ENCODE measurements at regions not wholly inside any gene's neighbourhood (a gene's known extent, or its start where the extent isn't known, plus 50 kb on each side); places are given as distances from the start of the nearest gene placed in this dataset.

DNA sequence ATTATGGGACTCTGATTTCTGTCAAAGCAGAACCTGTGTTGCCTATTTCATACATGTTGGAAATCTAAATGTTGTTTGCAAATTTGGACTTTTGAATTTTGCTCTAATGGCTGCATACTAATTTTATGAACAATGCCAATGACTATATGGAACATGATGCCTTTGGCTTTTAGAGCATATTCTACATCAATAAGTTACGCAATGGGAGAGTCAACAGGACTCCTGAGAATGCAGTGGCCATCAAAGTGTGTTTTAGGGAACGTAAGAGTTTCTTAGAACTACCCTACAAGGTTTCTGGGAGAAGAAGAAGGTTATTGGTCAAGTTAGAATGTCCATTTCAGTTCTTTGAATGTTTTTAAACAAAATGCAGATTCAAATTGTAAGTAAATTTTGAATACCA lies 76.1 kb downstream of the SLIT2 start:
- H3K27me3 ChIP-seq (ENCODE audit: control insufficient read depth, insufficient read depth, low read length), result no peaks in the 10 kb centered on the region

DNA sequence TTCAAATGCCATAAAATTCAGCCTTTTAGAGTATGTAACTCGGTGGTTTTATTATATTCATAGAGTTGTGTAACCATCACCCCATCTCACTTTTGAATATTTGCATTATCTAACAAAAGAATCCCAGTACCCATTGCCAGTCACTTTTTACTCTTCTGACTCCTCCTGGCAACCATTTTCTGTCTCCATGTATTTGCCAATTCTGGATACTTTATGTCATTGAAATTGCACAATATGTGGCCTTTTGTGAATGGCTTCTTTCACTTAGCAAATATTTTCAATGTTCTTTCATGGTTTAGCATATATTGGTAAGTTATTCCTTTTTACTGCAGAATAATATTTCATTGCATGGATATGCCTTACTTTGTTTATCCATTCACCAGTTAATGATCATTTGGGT lies 79.9 kb downstream of the SLIT2 start:
- Histone ChIP-seq H3K9ac (ENCODE audit: low read length) (no peak overlapping the region), H3K27me3 (ENCODE audit: control insufficient read depth, insufficient read depth, low read length) (no peaks in the 10 kb centered on the region), H3K4me3 (ENCODE audit: low read length) (no peak overlapping the region), H3K9me3 (ENCODE audit: control insufficient read depth, low read length) (no peaks in the 10 kb centered on the region), H3K36me3 (ENCODE audit: control insufficient read depth, insufficient read depth, low read length) (no peaks in the 10 kb centered on the region), H3K4me1 (ENCODE audit: control insufficient read depth, insufficient read depth, low read length) (no peaks in the 10 kb centered on the region)

More for the DNA sequence above, 76.1 kb downstream of the SLIT2 start:
- no peaks in the 10 kb centered on the region for H3K9me3 ChIP-seq (ENCODE audit: control insufficient read depth, low read length)
- no peaks in the 10 kb centered on the region for H3K4me1 ChIP-seq (ENCODE audit: control insufficient read depth, insufficient read depth, low read length)
- no peak overlapping the region for H3K9ac ChIP-seq (ENCODE audit: low read length)
- H3K36me3 ChIP-seq (ENCODE audit: control insufficient read depth, insufficient read depth, low read length), result no peaks in the 10 kb centered on the region
- no peak overlapping the region for H3K4me3 ChIP-seq (ENCODE audit: low read length)

DNA sequence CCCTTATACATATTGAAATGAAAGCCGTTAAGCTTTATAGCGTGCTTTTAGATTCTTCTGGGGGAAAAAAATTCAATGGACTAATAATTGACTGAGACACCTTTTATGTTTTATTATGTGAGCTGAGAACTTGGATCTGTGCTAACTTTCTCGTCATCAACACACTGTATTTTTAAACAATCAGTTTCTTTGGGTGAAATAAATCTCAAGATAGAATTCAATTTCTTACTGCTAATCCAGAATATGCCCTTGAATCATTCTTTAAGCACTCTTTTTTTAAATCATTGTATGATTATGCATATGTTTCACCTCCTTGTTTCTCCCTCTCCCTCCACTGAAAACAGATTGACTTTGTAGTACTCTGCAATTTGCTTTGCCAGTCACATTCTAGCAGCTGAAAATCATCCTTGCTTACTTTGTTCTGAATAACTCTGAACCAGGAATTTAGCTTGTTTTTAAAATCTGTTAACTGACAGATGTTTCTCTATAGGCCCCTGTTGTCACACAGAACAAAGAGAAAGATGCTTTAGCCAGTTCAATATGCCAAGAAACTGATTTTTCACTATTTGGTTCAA lies 81.5 kb downstream of the SLIT2 start:
- H3K4me3 ChIP-seq (ENCODE audit: low read length), result no peak overlapping the region
- no peaks in the 10 kb centered on the region for H3K36me3 ChIP-seq (ENCODE audit: control insufficient read depth, insufficient read depth, low read length)
- no peaks in the 10 kb centered on the region for H3K27me3 ChIP-seq (ENCODE audit: control insufficient read depth, insufficient read depth, low read length)
- no peaks in the 10 kb centered on the region for H3K4me1 ChIP-seq (ENCODE audit: control insufficient read depth, insufficient read depth, low read length)
- no peak overlapping the region for H3K9ac ChIP-seq (ENCODE audit: low read length)
- H3K9me3 ChIP-seq (ENCODE audit: control insufficient read depth, low read length), result no peaks in the 10 kb centered on the region

DNA sequence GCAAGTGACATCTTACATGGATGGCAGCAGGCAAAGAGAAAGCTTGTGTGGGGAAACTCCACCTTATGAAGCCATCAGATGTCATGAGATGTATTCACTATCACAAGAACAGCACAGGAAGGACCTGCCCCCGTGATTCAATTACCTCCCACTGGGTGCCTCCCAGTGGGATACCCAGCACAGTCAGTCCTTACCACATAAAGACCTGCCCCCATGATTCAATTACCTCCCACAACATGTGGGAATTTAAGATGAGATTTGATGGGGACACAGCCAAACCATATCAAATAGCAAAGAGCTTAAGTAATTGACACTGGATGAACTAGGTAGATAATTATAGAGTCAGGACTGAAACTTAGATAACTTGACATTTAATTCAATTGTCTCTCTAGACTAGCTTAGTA lies 85.6 kb downstream of the SLIT2 start:
- Histone ChIP-seq H3K4me1 (ENCODE audit: control insufficient read depth, insufficient read depth, low read length) (no peaks in the 10 kb centered on the region), H3K4me3 (ENCODE audit: low read length) (no peak overlapping the region), H3K27me3 (ENCODE audit: control insufficient read depth, insufficient read depth, low read length) (no peaks in the 10 kb centered on the region), H3K36me3 (ENCODE audit: control insufficient read depth, insufficient read depth, low read length) (no peaks in the 10 kb centered on the region), H3K9ac (ENCODE audit: low read length) (no peak overlapping the region), H3K9me3 (ENCODE audit: control insufficient read depth, low read length) (no peaks in the 10 kb centered on the region)

DNA sequence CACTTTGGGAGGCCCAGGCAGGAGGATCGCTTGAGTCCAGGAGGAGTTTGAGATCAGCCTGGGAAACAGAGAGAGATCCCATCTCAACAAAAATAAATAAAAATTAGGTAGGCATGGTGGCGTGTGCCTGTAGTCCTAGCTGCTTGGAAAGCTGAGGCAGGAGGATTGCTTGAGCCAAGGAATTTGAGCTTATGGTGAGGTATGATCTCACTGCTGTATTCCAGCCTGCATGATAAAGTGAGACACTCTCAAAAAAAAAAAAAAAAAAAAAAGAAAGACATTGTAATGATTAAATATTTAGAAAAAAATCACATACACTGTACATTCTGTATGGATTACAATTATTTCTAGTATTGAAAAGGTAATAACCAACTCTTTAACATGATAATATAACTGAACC lies 87.1 kb downstream of the SLIT2 start:
- Histone ChIP-seq H3K9me3 (ENCODE audit: control insufficient read depth, low read length) (no peaks in the 10 kb centered on the region), H3K4me1 (ENCODE audit: control insufficient read depth, insufficient read depth, low read length) (no peaks in the 10 kb centered on the region), H3K36me3 (ENCODE audit: control insufficient read depth, insufficient read depth, low read length) (no peaks in the 10 kb centered on the region), H3K4me3 (ENCODE audit: low read length) (no peak overlapping the region), H3K9ac (ENCODE audit: low read length) (no peak overlapping the region), H3K27me3 (ENCODE audit: control insufficient read depth, insufficient read depth, low read length) (no peaks in the 10 kb centered on the region)

DNA sequence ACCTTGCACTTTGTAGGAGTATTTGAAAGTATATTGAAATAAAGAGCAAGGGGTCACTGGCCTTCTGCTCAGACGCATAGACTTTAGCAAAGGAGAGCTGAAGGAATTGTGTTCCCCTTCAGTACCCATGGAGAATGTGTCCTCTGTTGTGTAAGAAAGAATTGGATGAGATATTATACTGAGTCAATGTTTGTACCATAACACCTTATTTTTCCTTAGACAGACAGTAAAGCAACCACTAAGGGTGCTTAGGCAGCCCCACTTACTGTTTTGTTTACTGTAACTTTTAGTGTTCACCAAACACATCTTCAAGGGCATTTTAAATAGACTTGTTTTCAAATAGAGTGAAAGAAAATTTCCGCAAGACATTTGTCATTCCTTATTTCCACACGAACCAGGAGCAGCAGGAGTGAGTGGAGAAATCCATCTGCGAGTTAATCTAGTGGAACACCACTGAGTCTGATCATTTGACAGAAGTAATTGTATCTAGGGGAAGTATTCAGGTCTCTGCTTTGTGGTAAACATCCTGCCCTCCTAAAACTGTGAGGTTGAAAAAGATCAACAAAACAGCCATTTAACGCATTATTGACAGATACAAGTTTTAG lies 89.5 kb downstream of the SLIT2 start:
- H3K4me1 ChIP-seq (ENCODE audit: control insufficient read depth, insufficient read depth, low read length), result no peaks in the 10 kb centered on the region
- H3K9me3 ChIP-seq (ENCODE audit: control insufficient read depth, low read length), result no peaks in the 10 kb centered on the region
- H3K27me3 ChIP-seq (ENCODE audit: control insufficient read depth, insufficient read depth, low read length), result no peaks in the 10 kb centered on the region
- H3K9ac ChIP-seq (ENCODE audit: low read length), result no peak overlapping the region
- no peak overlapping the region for H3K4me3 ChIP-seq (ENCODE audit: low read length)
- no peaks in the 10 kb centered on the region for H3K36me3 ChIP-seq (ENCODE audit: control insufficient read depth, insufficient read depth, low read length)

DNA sequence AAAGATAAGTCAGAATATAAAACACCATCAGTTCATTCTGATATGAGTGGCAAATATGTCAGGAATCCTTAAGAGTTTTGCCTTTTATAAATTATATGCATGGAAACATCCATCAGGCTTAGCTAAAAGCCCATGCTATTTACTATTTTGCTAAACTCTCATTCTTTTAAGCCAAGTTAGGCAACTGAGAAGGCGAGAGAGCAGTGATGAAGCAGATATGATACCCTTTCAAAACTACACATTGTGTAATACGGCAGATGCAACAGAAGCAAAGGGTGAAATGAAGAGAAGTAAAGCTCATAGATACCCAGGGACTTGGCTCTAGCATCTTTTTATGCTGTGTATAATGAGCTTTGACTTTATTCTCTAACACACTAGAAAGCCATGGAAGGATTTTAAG lies 95.8 kb downstream of the SLIT2 start:
- Histone ChIP-seq H3K36me3 (ENCODE audit: control insufficient read depth, insufficient read depth, low read length) (no peaks in the 10 kb centered on the region), H3K9ac (ENCODE audit: low read length) (no peak overlapping the region), H3K4me1 (ENCODE audit: control insufficient read depth, insufficient read depth, low read length) (no peaks in the 10 kb centered on the region), H3K4me3 (ENCODE audit: low read length) (no peak overlapping the region), H3K9me3 (ENCODE audit: control insufficient read depth, low read length) (no peaks in the 10 kb centered on the region), H3K27me3 (ENCODE audit: control insufficient read depth, insufficient read depth, low read length) (no peaks in the 10 kb centered on the region)

DNA sequence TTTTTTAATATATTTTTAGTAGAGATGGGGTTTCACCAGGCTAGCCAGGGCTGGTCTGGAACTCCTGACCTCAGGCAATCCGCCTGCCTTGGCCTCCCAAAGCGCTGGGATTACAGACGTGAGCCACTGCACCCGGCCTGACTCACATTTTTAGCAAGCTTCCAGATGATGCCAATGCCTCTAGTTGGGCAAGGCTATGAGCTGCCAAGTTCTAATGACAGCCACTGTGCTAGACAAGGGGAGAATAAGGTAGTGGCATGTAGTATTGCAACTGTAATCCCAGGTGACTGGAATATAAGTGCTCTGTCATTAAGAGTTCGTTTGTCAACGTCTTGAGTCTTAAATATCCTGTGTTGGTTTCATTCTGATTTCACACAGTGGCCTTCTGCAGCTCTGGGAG lies 96.7 kb downstream of the SLIT2 start:
- Histone ChIP-seq H3K9me3 (ENCODE audit: control insufficient read depth, low read length) (no peaks in the 10 kb centered on the region), H3K36me3 (ENCODE audit: control insufficient read depth, insufficient read depth, low read length) (no peaks in the 10 kb centered on the region), H3K4me3 (ENCODE audit: low read length) (no peak overlapping the region), H3K27me3 (ENCODE audit: control insufficient read depth, insufficient read depth, low read length) (no peaks in the 10 kb centered on the region), H3K4me1 (ENCODE audit: control insufficient read depth, insufficient read depth, low read length) (no peaks in the 10 kb centered on the region), H3K9ac (ENCODE audit: low read length) (no peak overlapping the region)

DNA sequence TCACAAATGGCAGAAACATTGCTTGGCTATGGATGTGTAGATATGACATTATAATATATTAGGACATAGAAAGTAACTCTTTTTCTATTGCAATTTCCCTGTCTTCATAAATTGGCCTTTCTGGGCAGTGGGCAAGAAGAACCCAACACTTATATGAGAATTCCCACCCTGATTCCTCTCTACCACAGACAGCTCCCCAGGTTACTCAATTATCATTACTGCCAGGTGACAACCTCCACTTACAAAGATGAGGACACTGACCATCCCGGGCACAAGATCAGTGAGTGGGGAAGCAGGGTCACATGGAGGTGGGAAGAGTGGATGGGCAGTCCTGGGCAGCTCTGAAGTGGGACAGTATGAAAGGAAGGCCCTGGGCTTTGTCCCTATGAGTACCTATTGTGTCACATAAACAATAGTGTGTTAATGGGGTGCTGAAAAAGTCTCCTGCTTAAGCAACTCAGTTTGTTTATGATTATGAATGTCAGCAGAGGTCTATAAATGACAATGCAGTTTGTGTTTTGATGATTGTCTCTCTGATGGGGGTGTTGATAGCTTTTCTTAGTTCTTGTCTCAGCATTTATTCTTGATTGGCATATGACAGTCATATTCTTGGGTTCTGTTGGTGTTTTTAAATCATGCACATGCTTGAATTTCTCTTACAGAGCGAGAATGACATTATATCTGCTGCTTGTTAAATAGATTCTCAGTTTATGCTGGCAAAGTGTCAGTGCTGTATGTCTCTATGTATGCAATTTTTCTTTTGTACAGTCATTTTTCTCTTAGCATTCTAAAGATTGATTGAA lies 99.9 kb downstream of the SLIT2 start:
- Histone ChIP-seq H3K9me3 (ENCODE audit: control insufficient read depth, low read length) (no peaks in the 10 kb centered on the region), H3K4me3 (ENCODE audit: low read length) (no peak overlapping the region), H3K36me3 (ENCODE audit: control insufficient read depth, insufficient read depth, low read length) (no peaks in the 10 kb centered on the region), H3K27me3 (ENCODE audit: control insufficient read depth, insufficient read depth, low read length) (no peaks in the 10 kb centered on the region), H3K4me1 (ENCODE audit: control insufficient read depth, insufficient read depth, low read length) (no peaks in the 10 kb centered on the region), H3K9ac (ENCODE audit: low read length) (no peak overlapping the region)

DNA sequence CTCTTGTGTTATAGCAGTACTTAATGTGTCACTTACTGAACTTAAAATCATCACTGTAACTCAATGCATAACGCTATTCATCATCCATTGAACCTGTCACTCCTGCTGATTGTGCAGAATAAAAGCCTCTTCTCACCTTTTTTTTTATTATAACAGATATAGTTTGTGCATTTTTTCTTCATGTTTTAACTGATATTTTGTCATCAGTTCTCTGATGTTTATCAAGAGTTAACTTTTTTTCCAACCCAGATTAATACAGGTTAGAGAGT lies 100.4 kb downstream of the SLIT2 start:
- no peaks in the 10 kb centered on the region for H3K27me3 ChIP-seq (ENCODE audit: control insufficient read depth, insufficient read depth, low read length)
- H3K36me3 ChIP-seq (ENCODE audit: control insufficient read depth, insufficient read depth, low read length), result no peaks in the 10 kb centered on the region
- no peak overlapping the region for H3K9ac ChIP-seq (ENCODE audit: low read length)
- H3K4me1 ChIP-seq (ENCODE audit: control insufficient read depth, insufficient read depth, low read length), result no peaks in the 10 kb centered on the region
- no peaks in the 10 kb centered on the region for H3K9me3 ChIP-seq (ENCODE audit: control insufficient read depth, low read length)
- H3K4me3 ChIP-seq (ENCODE audit: low read length), result no peak overlapping the region

DNA sequence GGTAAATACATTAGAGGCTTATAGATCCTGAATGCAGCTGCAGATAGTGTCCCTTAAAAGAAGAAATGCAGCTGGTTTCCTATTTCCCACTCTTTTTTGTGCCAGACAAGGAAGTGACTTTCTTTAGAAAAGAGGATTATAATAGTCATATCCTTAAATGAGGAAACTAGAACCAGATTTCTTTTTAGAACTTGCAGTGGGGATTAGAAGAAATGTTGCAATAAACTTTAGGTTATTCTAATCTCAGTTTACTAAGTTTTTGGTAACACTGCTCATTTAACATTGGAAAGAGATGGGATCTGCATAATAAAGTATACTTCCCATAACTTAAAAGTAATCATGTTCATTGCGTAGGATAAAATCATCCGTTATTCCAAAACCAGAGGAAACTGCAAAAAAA lies 101.9 kb downstream of the SLIT2 start:
- no peaks in the 10 kb centered on the region for H3K36me3 ChIP-seq (ENCODE audit: control insufficient read depth, insufficient read depth, low read length)
- H3K9ac ChIP-seq (ENCODE audit: low read length), result no peak overlapping the region
- H3K9me3 ChIP-seq (ENCODE audit: control insufficient read depth, low read length), result no peaks in the 10 kb centered on the region
- H3K4me3 ChIP-seq (ENCODE audit: low read length), result no peak overlapping the region
- no peaks in the 10 kb centered on the region for H3K4me1 ChIP-seq (ENCODE audit: control insufficient read depth, insufficient read depth, low read length)
- no peaks in the 10 kb centered on the region for H3K27me3 ChIP-seq (ENCODE audit: control insufficient read depth, insufficient read depth, low read length)

DNA sequence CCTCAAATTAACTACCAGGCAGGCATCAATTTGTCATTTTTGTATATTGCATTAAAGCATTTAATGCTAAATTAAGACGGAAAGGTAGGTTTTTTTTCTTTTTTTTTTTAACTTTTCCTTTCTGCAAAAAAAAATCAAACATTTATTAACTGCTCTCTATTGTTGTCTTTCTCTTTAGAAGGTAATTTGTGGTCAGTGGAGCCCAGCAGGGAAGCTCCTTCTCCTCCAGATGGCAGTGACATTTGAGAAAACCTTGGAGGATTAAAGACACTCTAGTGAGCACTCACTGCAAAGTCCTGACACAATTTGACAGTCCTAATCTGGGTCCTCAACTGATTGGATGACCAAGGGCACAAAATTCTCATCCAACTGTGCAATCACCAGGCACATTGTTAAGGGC lies 102.4 kb downstream of the SLIT2 start:
- no peaks in the 10 kb centered on the region for H3K4me1 ChIP-seq (ENCODE audit: control insufficient read depth, insufficient read depth, low read length)
- no peaks in the 10 kb centered on the region for H3K27me3 ChIP-seq (ENCODE audit: control insufficient read depth, insufficient read depth, low read length)
- H3K9ac ChIP-seq (ENCODE audit: low read length), result no peak overlapping the region
- no peak overlapping the region for H3K4me3 ChIP-seq (ENCODE audit: low read length)
- H3K9me3 ChIP-seq (ENCODE audit: control insufficient read depth, low read length), result no peaks in the 10 kb centered on the region
- H3K36me3 ChIP-seq (ENCODE audit: control insufficient read depth, insufficient read depth, low read length), result no peaks in the 10 kb centered on the region

Measured in mucosa of stomach (tissue), 1 donor.